ENCODE measurements at regions not wholly inside any gene's neighbourhood (a gene's known extent, or its start where the extent isn't known, plus 50 kb on each side); places are given as distances from the start of the nearest gene placed in this dataset.

DNA sequence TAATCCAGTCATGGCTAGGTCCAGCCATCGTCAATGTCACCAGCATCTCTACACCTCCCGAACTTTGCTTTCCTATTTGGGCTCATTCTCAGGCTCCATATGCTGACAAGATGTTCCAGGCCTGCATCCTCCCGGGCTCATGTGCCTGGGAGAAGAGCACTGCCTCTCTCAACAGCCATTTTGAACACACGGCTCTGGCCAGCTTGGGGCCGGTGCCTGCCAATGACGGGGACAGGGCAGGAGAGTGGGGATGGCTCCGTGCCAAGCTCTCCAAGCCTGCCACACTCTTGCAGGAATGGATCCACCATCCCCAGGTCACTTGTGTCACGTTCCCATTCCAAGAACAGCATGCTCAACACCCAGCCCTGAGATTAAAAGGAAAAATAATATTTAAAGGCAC lies 61.4 kb upstream of the PAX7 start:
- TF ChIP-seq, protein P1, sequence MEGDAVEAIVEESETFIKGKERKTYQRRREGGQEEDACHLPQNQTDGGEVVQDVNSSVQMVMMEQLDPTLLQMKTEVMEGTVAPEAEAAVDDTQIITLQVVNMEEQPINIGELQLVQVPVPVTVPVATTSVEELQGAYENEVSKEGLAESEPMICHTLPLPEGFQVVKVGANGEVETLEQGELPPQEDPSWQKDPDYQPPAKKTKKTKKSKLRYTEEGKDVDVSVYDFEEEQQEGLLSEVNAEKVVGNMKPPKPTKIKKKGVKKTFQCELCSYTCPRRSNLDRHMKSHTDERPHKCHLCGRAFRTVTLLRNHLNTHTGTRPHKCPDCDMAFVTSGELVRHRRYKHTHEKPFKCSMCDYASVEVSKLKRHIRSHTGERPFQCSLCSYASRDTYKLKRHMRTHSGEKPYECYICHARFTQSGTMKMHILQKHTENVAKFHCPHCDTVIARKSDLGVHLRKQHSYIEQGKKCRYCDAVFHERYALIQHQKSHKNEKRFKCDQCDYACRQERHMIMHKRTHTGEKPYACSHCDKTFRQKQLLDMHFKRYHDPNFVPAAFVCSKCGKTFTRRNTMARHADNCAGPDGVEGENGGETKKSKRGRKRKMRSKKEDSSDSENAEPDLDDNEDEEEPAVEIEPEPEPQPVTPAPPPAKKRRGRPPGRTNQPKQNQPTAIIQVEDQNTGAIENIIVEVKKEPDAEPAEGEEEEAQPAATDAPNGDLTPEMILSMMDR (IDR thresholded peaks at IDR 0.05; ENCODE audit: extremely low read depth, insufficient read depth, missing control alignments) = no peak
- in situ Hi-C loops (cut with MboI; ENCODE audit: low pct_unique_long_range_greater_than_20kb, low sequenced_read_pairs, unreplicated experiment) = no loop called here
- no peak for DNase-seq (ENCODE audit: low spot score)

DNA sequence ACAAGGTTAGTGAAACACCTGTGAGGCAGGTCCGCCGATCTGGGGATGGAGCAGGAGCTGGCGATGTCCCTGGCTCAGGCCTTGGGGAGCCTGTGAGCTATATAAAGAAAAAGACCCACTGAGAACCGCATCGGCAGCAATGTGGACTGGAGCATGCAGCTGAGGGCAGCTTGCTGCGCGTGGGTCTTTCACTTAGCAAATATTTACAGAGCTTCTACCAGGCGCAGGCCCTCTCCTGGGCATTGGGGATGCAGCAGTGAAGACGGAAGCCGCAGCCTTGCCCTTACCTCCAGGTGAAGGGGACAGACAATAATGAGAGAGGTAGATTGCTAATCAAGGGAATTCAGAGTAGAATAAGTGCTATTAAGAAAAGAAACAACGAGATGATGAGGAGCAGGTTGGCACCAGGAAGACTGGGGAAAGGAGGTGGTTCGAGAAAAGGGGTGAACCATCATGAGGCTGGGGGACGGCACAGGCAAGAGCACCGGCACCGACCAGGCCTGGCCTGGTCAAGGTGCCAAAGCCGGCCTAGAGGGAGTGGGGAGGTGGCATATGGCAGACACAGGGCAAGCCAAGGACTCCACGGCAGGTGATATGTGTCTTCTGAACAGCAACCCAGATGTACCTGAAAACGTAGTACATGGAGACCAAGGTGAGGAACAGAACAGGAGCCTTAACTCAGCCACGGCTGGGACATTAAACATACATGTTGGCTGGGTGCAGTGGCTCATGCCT lies 60.7 kb upstream of the PAX7 start:
- in situ Hi-C loops (cut with MboI; ENCODE audit: low pct_unique_long_range_greater_than_20kb, low sequenced_read_pairs, unreplicated experiment) = no loop called here
- TF ChIP-seq, protein P1 (IDR thresholded peaks at IDR 0.05; ENCODE audit: extremely low read depth, insufficient read depth, missing control alignments) = no peak
- DNase-seq (ENCODE audit: low spot score) = no peak

- TF ChIP-seq, protein P1 (IDR thresholded peaks at IDR 0.05; ENCODE audit: extremely low read depth, insufficient read depth, missing control alignments) = no peak
- in situ Hi-C loops (cut with MboI; ENCODE audit: low pct_unique_long_range_greater_than_20kb, low sequenced_read_pairs, unreplicated experiment) = no loop called here
These were observed 59.4 kb upstream of the PAX7 start for GRCh38 chr1:18571275-18571674.

GRCh38 chr1:18572022-18572880 lies 58.4 kb upstream of the PAX7 start:
- TF ChIP-seq, protein P1 (IDR thresholded peaks at IDR 0.05; ENCODE audit: extremely low read depth, insufficient read depth, missing control alignments) = no peak
- no peak for DNase-seq (ENCODE audit: low spot score)
- in situ Hi-C loops (cut with MboI; ENCODE audit: low pct_unique_long_range_greater_than_20kb, low sequenced_read_pairs, unreplicated experiment) = no loop called here

More at GRCh38 chr1:18571275-18571674, 59.4 kb upstream of the PAX7 start:
- DNase-seq (ENCODE audit: low spot score) = no peak

- DNase-seq (ENCODE audit: low spot score) = no peak
- TF ChIP-seq, protein P1 (IDR thresholded peaks at IDR 0.05; ENCODE audit: extremely low read depth, insufficient read depth, missing control alignments) = no peak
- in situ Hi-C loops (cut with MboI; ENCODE audit: low pct_unique_long_range_greater_than_20kb, low sequenced_read_pairs, unreplicated experiment) = no loop called here
These were observed 57.5 kb upstream of the PAX7 start for GRCh38 chr1:18573170-18573569.

- no peak for DNase-seq (ENCODE audit: low spot score)
- in situ Hi-C loops (cut with MboI; ENCODE audit: low pct_unique_long_range_greater_than_20kb, low sequenced_read_pairs, unreplicated experiment) = no loop called here
- TF ChIP-seq, protein P1 (IDR thresholded peaks at IDR 0.05; ENCODE audit: extremely low read depth, insufficient read depth, missing control alignments) = no peak
These were observed 55.9 kb upstream of the PAX7 start for GRCh38 chr1:18574754-18575153.
